B cell (primary cell): ENCODE measurements at regions not wholly inside any gene's neighbourhood (a gene's known extent, or its start where the extent isn't known, plus 50 kb on each side); places are given as distances from the start of the nearest gene placed in this dataset.

Experiments used
- ATAC-seq: fragments of 200-7000 bp; cut with Tn5 transposase; one replicate; pipeline ENCODE4 v1.10.0; 2021; ENCODE audit warnings: low read depth, mild to moderate bottlenecking, moderate number of reproducible peaks, moderate library complexity
- CTCF ChIA-PET: fragments of 350-600 bp; sonication (Branson Sonifier 250); formaldehyde crosslinking; loops from one replicate; lab custom pipeline; 2021; ENCODE audit warnings: antibody characterized with exemption, inconsistent platforms; lab: Charles Lee
- POLR2A ChIA-PET: fragments of 350-600 bp; sonication (Branson Sonifier 250); formaldehyde crosslinking; loops from one replicate; lab custom pipeline; 2021; ENCODE audit warnings: antibody characterized with exemption; lab: Charles Lee
- DNase-seq: peaks from one replicate; pipeline ENCODE4 v3.0.0; 2013
- H2AFZ ChIP-seq: 2 replicates; pipeline ENCODE4 v1.6.1; 2012; ENCODE audit warnings: mild to moderate bottlenecking, low read depth, low read length; ENCODE audit not compliant: insufficient read depth, poor library complexity, severe bottlenecking
- H3K27ac ChIP-seq, 2 donors: 1 replicate in 1 of 2; 2 replicates in 1 of 2; pipeline ENCODE4 v1.5.1; 2012 to 2013; ENCODE audit warnings: low read length in 2 of 2, mild to moderate bottlenecking in 2 of 2, moderate library complexity in 1 of 2
- H3K27me3 ChIP-seq, 4 experiments: fragments of 200-600 bp in 1 of 4; sonication (generic) in 1 of 4; replicated peaks in 1 of 4; 1 replicate in 2 of 4; 2 replicates in 2 of 4; pipeline versions ENCODE4 v1.6.1 to v1.7.0; 2013 to 2016; ENCODE audit warnings: low read length in 3 of 4, mild to moderate bottlenecking in 2 of 4, mixed read lengths in 1 of 4, moderate library complexity in 1 of 4; ENCODE audit not compliant: insufficient read depth in 4 of 4, control insufficient read depth in 3 of 4; ENCODE audit errors: control extremely low read depth in 1 of 4
- H3K36me3 ChIP-seq, 2 experiments: replicated peaks in 1 of 2; 1 replicate in 1 of 2; 2 replicates in 1 of 2; pipeline versions ENCODE4 v1.6.1 to v1.7.1; 2013; ENCODE audit warnings: low read length in 1 of 2; ENCODE audit not compliant: insufficient read depth in 2 of 2, control insufficient read depth in 1 of 2; ENCODE audit errors: control extremely low read depth in 1 of 2, extremely low read depth in 1 of 2
- H3K4me1 ChIP-seq, 2 donors: fragments of 200-600 bp in 1 of 2; sonication (generic) in 1 of 2; 1 replicate in 1 of 2; 2 replicates in 1 of 2; pipeline versions ENCODE4 v1.5.1 to v1.6.1; 2013 to 2017; ENCODE audit warnings: low read length in 2 of 2; ENCODE audit not compliant: control insufficient read depth in 2 of 2, insufficient read depth in 2 of 2
- H3K4me2 ChIP-seq: replicated peaks from 2 replicates; pipeline ENCODE3; 2012; ENCODE audit warnings: mild to moderate bottlenecking, low read depth, low read length; ENCODE audit not compliant: poor library complexity, severe bottlenecking
- H3K4me3 ChIP-seq, 5 experiments: fragments of 200-600 bp in 1 of 5; sonication (generic) in 1 of 5; 1 replicate in 3 of 5; 2 replicates in 2 of 5; pipeline versions ENCODE4 v1.5.1 to v1.7.0; 2011 to 2016; ENCODE audit warnings: low read length in 4 of 5, mild to moderate bottlenecking in 4 of 5, low read depth in 2 of 5, control low read depth in 1 of 5, moderate library complexity in 1 of 5; ENCODE audit not compliant: insufficient read depth in 1 of 5; ENCODE audit errors: control extremely low read depth in 1 of 5, extremely low read depth in 1 of 5
- H3K79me2 ChIP-seq: fragments of 200-600 bp; sonication (generic); one replicate; pipeline ENCODE4 v1.6.0; 2016; ENCODE audit warnings: low read length; ENCODE audit not compliant: control insufficient read depth, insufficient read depth
- H3K9ac ChIP-seq: fragments of 200-600 bp; sonication (generic); 2 replicates; pipeline ENCODE4 v1.6.1; 2017; ENCODE audit warnings: mild to moderate bottlenecking, low read length, moderate library complexity
- H3K9me3 ChIP-seq, 3 donors: one replicate each; pipeline versions ENCODE4 v1.6.1 to v1.7.1; 2013; ENCODE audit warnings: low read length in 2 of 3; ENCODE audit not compliant: control insufficient read depth in 2 of 3, insufficient read depth in 1 of 3; ENCODE audit errors: control extremely low read depth in 1 of 3
- H4K20me1 ChIP-seq: 2 replicates; pipeline ENCODE4 v1.6.0; 2012; ENCODE audit warnings: mild to moderate bottlenecking, low read length; ENCODE audit not compliant: insufficient read depth, control insufficient read depth, poor library complexity, severe bottlenecking
- H3K27ac Mint-ChIP-seq: one replicate; pipeline ENCODE4 v1.8.0; 2021; ENCODE audit warnings: mixed read lengths
- H3K27me3 Mint-ChIP-seq: one replicate; pipeline ENCODE4 v1.8.0; 2021; ENCODE audit warnings: mixed read lengths
- H3K4me1 Mint-ChIP-seq: one replicate; pipeline ENCODE4 v1.8.0; 2021; ENCODE audit warnings: mixed read lengths
- H3K4me3 Mint-ChIP-seq: one replicate; pipeline ENCODE4 v1.8.0; 2021; ENCODE audit warnings: mixed read lengths
- H3K9me3 Mint-ChIP-seq: one replicate; pipeline ENCODE4 v1.8.0; 2022; ENCODE audit warnings: mixed read lengths; ENCODE audit not compliant: insufficient read depth
- EZH2 ChIP-seq: IDR thresholded peaks from 2 replicates; pipeline ENCODE4 v1.6.1; 2012; ENCODE audit warnings: borderline replicate concordance, low read depth, mild to moderate bottlenecking, moderate library complexity, low read length; ENCODE audit not compliant: insufficient read depth, poor library complexity, severe bottlenecking
- WGBS: methylation state at CpG from one replicate; pipeline ENCODE4 v1.1.5; 2013; ENCODE audit warnings: missing lambda C conversion rate; ENCODE audit not compliant: insufficient coverage; 5-methylcytosine and 5-hydroxymethylcytosine counted together
- intact Hi-C: fragments of 100-400 bp; cut with micrococcal nuclease; formaldehyde crosslinking; loops from one replicate; pipeline ENCODE4 v1.10.0; 2022
- TF ChIP-seq, protein P1 (sequence below): fragments of 200-600 bp; IDR thresholded peaks from one replicate; pipeline ENCODE4 v1.8.0; 2022; ENCODE audit warnings: antibody characterized with exemption, mild to moderate bottlenecking

GRCh38 chr4:164488114-164488513, 265.8 kb upstream of the SMIM31 start:
- Histone ChIP-seq H3K79me2 (no peaks in the 10 kb centered on the region), H3K4me2 (no peak overlapping the region), H3K36me3 (no peaks in the 10 kb centered on the region), H3K27ac (no peak overlapping the region), H3K9me3 (no peaks in the 10 kb centered on the region), H3K27me3 (no peaks in the 10 kb centered on the region), H4K20me1 (no peaks in the 10 kb centered on the region), H3K4me3 (no peak overlapping the region), H3K9ac (no peak overlapping the region), H3K4me1 (no peaks in the 10 kb centered on the region), H2AFZ (no peak overlapping the region)
- Mint-ChIP-seq H3K4me1 (no peaks in the 10 kb centered on the region), H3K4me3 (no peak overlapping the region), H3K27me3 (no peaks in the 10 kb centered on the region), H3K27ac (no peak overlapping the region), H3K9me3 (peaks cover 2% of the 10 kb centered on the region)
- ChIA-PET CTCF (no interaction called here), POLR2A (no interaction called here)
- no peak for ATAC-seq
- DNase-seq, result no peak
- intact Hi-C loops, result no loop called here
- WGBS, result 80% methylated on average over 1 of the region's 3 CpGs
- TF ChIP-seq, protein P1, sequence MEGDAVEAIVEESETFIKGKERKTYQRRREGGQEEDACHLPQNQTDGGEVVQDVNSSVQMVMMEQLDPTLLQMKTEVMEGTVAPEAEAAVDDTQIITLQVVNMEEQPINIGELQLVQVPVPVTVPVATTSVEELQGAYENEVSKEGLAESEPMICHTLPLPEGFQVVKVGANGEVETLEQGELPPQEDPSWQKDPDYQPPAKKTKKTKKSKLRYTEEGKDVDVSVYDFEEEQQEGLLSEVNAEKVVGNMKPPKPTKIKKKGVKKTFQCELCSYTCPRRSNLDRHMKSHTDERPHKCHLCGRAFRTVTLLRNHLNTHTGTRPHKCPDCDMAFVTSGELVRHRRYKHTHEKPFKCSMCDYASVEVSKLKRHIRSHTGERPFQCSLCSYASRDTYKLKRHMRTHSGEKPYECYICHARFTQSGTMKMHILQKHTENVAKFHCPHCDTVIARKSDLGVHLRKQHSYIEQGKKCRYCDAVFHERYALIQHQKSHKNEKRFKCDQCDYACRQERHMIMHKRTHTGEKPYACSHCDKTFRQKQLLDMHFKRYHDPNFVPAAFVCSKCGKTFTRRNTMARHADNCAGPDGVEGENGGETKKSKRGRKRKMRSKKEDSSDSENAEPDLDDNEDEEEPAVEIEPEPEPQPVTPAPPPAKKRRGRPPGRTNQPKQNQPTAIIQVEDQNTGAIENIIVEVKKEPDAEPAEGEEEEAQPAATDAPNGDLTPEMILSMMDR, result no peak
- TF ChIP-seq EZH2, result no peak

DNA sequence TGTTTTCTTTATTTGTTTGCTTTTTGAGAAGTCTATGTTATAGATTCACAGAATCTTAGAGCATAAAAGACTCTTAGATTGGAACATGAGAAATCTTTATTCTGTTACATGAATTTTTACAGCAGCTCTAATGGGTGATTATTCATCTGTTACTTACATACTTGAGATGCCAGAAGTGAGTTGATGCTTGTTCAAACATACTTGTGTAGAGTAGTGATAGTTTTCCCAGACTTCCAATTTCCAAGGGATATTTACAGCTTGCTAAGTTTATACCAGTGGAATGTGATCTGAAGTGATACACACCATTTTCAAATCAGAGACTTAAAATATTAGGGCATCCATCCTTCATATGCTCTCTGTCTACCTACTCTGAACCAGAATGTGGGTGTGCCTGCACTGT, 252.9 kb upstream of the SMIM31 start:
- ChIA-PET POLR2A (no interaction called here), CTCF (no interaction called here)
- intact Hi-C loops, result no loop called here
- Histone ChIP-seq H2AFZ (no peak overlapping the region), H4K20me1 (no peaks in the 10 kb centered on the region), H3K4me3 (no peak overlapping the region), H3K4me2 (no peak overlapping the region), H3K9me3 (no peaks in the 10 kb centered on the region), H3K79me2 (no peaks in the 10 kb centered on the region), H3K27me3 (no peaks in the 10 kb centered on the region), H3K36me3 (no peaks in the 10 kb centered on the region), H3K4me1 (no peaks in the 10 kb centered on the region), H3K9ac (no peak overlapping the region), H3K27ac (no peak overlapping the region)
- TF ChIP-seq, protein P1, result no peak
- no peak for TF ChIP-seq EZH2
- no peak for ATAC-seq
- no peak overlapping the region for H3K4me3 Mint-ChIP-seq
- DNase-seq, result no peak
- no peak overlapping the region for H3K27ac Mint-ChIP-seq
- no peaks in the 10 kb centered on the region for H3K4me1 Mint-ChIP-seq
- H3K9me3 Mint-ChIP-seq, result no peaks in the 10 kb centered on the region
- H3K27me3 Mint-ChIP-seq, result no peaks in the 10 kb centered on the region
